Endothelial cell of hepatic sinusoid (primary cell): ENCODE measurements at regions not wholly inside any gene's neighbourhood (a gene's known extent, or its start where the extent isn't known, plus 50 kb on each side); places are given as distances from the start of the nearest gene placed in this dataset.

Source experiments
- in situ Hi-C: cut with HindIII; loops from 2 replicates; pipeline ENCODE4 v1.10.0; 2017; ENCODE audit warnings: low sequenced_read_pairs

- in situ Hi-C loops: no loop called here
Observed at GRCh38 chr10:130398090-130398994, 262.2 kb downstream of the GLRX3 start.

GRCh38 chr10:130399425-130399950 is 263.3 kb downstream of the GLRX3 start:
- in situ Hi-C loops: no loop called here

DNA sequence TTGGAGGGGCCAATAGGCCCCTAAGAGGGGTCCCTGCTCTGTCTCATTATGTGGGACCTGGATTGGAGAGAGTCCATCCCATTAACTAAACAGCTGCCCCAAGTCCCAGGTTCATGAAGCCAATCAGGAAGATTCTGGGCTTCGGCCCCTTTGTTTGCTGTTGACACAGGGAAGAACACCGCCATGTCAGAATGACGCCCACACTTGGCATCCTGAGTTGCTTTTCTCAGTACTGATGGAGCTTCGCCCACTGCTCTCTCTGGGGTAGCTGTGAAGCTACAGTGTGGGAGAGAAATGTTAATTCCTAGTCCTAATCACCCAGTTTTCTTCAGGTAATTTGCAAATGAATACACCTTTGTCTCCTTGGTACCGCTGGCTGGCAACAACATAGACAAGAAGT is 264.7 kb downstream of the GLRX3 start:
- in situ Hi-C loops: no loop called here

- in situ Hi-C loops: no loop called here
Observed at GRCh38 chr10:130401860-130402765, 265.9 kb downstream of the GLRX3 start.

DNA sequence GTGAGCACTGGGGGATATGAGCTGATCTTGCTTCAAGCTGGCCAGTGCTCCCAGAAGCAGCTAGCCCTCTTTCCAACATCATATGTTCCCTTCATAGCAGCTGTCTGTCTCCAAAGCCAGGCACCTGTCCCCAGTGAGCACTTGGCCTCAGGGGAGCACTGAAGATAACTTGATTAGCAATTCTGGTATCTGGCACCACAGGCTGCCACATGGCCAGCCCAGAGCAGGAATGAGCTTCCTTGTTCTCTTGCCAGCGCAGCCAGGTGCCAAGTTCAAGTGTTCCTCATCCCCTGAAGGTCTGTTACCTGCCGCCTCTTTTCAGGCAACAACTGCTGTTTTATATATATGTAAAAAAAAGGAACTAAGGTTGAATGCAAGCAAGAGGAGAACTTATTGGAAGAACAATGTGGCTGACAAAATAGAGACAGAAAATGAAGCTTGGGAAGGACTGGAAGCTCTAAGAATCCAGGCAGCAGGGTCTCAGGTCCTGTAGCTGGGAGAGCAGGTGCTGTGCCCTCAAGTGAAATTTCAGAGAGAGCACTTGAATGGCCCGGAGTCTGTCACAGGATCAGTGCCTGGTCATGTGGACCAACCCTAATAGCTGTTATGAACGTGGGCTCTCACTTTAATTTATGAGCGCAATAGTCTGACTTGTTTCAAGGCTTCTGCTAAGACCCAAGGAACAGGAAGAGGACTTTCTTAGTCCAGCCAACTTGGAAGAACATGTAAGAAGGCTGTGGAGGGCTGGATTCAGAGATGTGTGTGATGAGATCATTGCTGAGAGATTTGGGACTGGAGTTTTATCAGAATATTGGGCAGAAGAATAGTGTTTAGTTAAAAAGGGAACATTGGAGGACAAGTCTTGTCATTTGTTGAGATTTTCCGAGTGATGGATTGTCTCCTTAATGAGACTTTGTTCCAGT is 267.2 kb downstream of the GLRX3 start:
- in situ Hi-C loops: no loop called here

GRCh38 chr10:130404476-130405055 is 268.4 kb downstream of the GLRX3 start:
- in situ Hi-C loops: no loop called here

- in situ Hi-C loops: no loop called here
Observed at GRCh38 chr10:130407052-130407451, 270.9 kb downstream of the GLRX3 start.

DNA sequence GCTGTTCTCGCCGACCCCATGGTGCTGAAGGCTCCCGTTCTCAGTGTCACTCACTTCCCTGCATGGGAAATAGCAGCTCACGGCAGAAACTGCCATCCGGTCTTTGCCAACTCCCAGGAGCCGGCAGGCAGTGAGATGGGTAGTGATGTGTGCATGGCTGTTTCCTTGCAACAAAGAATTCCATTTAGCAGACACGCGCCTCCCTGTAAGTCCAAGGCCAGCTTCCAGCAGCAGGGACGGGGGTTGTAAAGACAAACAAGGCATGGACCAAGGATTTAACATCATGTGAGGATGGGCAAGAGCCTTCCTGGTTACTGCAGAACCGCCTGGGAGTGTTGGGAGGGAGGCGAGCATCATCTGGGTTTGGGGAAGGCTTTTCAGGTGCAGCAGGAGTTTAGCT is 273.1 kb downstream of the GLRX3 start:
- in situ Hi-C loops: no loop called here

GRCh38 chr10:130409931-130410330 is 273.7 kb downstream of the GLRX3 start:
- in situ Hi-C loops: no loop called here

- in situ Hi-C loops: no loop called here
Observed at GRCh38 chr10:130411496-130412085, 275.4 kb downstream of the GLRX3 start.

DNA sequence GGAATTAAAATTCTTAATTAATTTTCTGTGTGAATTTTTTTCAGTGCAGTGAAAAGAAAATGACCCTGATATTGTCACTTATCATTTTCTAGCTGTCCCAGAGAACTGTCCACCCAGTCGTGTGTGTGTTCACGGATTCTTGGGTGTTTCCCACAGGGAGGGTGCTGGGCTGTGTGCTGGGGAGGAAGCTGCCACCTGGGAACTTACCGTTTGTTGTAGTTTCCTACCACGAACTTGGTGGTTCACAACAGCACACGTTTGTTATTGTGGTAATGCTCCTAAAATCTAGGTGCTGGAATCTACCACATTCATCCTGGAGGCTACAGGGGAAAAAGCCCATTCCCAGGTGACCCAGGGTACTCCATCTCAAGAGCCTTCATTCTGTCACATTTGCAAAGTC is 276.1 kb downstream of the GLRX3 start:
- in situ Hi-C loops: no loop called here

DNA sequence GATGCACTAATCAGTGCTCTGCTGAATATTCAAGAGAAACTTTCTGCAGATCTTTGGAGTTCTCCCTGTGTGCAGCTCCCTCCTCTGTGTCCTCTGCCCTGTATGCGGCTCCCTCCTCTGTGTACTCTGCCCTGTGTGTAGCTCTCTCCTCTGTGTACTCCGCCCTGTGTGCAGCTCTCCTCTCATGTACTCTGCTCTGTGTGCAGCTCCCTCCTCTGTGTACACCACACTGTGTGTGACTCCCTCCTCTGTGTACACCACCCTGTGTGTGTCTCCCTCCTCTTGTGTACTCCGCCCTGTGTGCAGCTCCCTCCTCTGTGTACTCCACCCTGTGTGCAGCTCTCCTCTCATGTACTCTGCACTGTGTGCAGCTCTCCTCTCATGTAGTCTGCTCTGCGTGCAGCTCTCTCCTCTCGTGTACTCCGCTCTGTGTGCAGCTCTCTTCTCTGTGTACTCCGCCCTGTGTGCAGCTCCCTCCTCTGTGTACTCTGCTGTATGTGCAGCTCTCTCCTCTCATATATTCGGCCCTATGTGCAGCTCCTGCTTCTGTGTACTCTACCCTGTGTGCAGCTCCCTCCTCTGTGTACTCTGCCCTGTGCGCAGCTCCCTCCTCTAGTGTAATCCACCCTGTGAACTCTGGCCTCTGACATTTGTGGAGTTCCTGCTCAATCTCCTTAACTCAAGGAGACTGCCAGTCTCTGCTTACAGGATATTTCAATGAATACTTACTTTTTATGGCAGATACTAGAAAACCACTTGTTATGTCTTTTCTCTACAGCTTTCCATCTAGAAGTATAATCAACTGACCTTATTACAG is 280.4 kb downstream of the GLRX3 start:
- in situ Hi-C loops: no loop called here

GRCh38 chr10:130418731-130419130 is 282.5 kb downstream of the GLRX3 start:
- in situ Hi-C loops: no loop called here

GRCh38 chr10:130421909-130422308 is 285.7 kb downstream of the GLRX3 start:
- in situ Hi-C loops: no loop called here

- in situ Hi-C loops: no loop called here
Observed at GRCh38 chr10:130422366-130423324, 286.5 kb downstream of the GLRX3 start.

DNA sequence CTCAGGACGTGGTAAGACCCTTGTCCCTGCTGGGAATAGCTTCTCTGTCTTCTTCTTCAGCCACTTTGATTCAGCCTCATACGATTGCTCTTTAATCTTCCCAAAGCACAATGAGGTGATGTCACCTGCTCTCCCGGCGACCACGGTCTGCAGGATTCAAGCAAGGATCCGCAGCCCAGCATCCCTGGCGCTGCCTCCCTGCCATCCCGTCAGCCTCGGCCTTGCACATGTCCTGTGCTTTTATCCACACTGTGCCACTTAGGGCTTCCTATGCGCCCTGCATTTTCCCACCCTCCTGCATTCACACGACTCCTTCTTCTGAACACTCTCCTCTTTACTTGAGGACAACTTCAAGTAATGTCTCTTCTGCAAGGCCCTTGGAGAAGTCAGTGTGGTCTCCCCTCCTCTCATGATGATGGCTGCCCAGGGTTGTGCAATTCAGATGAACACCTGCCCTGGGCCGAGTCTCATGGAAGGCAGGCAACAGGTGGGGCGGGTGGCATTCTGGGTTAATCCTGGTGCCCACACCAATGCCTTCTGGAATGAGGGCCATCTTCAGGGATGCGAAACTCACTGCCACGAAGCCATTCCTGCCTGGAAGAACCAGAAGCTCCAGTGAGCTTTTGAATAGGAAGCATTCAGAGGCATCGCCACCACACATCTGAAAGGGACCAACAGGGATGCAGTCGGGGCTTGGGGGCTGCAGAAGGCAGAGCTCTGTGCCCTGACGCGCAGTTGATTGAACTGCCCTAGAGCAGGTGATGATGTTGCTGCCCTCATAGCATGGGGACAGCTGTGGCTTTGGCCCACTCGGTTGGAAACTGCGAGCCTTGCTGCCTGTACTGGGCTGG is 287.5 kb downstream of the GLRX3 start:
- in situ Hi-C loops: no loop called here

GRCh38 chr10:130424418-130424817 is 288.2 kb downstream of the GLRX3 start:
- in situ Hi-C loops: no loop called here
